SK-N-SH (cell line): ENCODE measurements at regions not wholly inside any gene's neighbourhood (a gene's known extent, or its start where the extent isn't known, plus 50 kb on each side); places are given as distances from the start of the nearest gene placed in this dataset.

Source experiments
- CTCF ChIA-PET: fragments of 300-600, 350-600 bp; formaldehyde crosslinking; extraction: SDS; loops from one replicate; lab custom pipeline; 2021; lab: Yijun Ruan, JAX
- POLR2A ChIA-PET: fragments of 350-600 bp; sonication (Branson Sonifier 250); formaldehyde crosslinking; extraction: SDS; loops from one replicate; lab custom pipeline; 2020; ENCODE audit warnings: antibody characterized with exemption, inconsistent platforms; lab: Yijun Ruan, JAX
- DNase-seq: peaks from one replicate; pipeline ENCODE4 v3.0.0; 2012
- H2AFZ ChIP-seq: fragments of 200-600 bp; sonication (generic); 2 replicates; pipeline ENCODE4 v1.8.1; 2016; ENCODE audit warnings: antibody characterized with exemption, mild to moderate bottlenecking, low read depth
- H3F3A ChIP-seq: fragments of 200-600 bp; sonication (generic); replicated peaks from 2 replicates; pipeline ENCODE3; 2016; ENCODE audit warnings: antibody characterized with exemption, mild to moderate bottlenecking; ENCODE audit not compliant: insufficient read depth
- H3K27ac ChIP-seq, 2 experiments: fragments of 200-500 bp in 1 of 2; fragments of 200-600 bp in 1 of 2; sonication (Bioruptor generic) in 1 of 2; sonication (generic), shearing (Covaris generic) in 1 of 2; 2 replicates each; pipeline versions ENCODE4 v1.5.1 to v1.6.1; 2014 to 2016; ENCODE audit warnings: low read depth in 2 of 2, inconsistent platforms in 1 of 2, low read length in 1 of 2, mild to moderate bottlenecking in 1 of 2, mixed read lengths in 1 of 2
- H3K27me3 ChIP-seq: fragments of 200-600 bp; sonication (generic), shearing (Covaris generic); 2 replicates; pipeline ENCODE4 v1.6.1; 2016; ENCODE audit warnings: mixed run types; ENCODE audit not compliant: insufficient read depth
- H3K36me3 ChIP-seq, 2 experiments: fragments of 200-500 bp in 1 of 2; fragments of 200-600 bp in 1 of 2; sonication (Bioruptor generic) in 1 of 2; sonication (generic) in 1 of 2; replicated peaks in 1 of 2; 2 replicates each; pipeline versions ENCODE3 to v1.5.1; 2014 to 2016; ENCODE audit warnings: low read length in 1 of 2, mild to moderate bottlenecking in 1 of 2; ENCODE audit not compliant: insufficient read depth in 2 of 2, control insufficient read depth in 1 of 2
- H3K4me1 ChIP-seq, 2 experiments: fragments of 200-500 bp in 1 of 2; fragments of 200-600 bp in 1 of 2; sonication (Bioruptor generic) in 1 of 2; sonication (generic), shearing (Covaris generic) in 1 of 2; 2 replicates each; pipeline versions ENCODE4 v1.5.1 to v1.6.1; 2014 to 2016; ENCODE audit warnings: low read depth in 1 of 2, low read length in 1 of 2, mixed run types in 1 of 2; ENCODE audit not compliant: insufficient read depth in 2 of 2, control insufficient read depth in 1 of 2
- H3K4me2 ChIP-seq: fragments of 200-600 bp; sonication (generic), shearing (Covaris generic); 2 replicates; pipeline ENCODE4 v1.6.1; 2017; ENCODE audit warnings: mixed run types
- H3K4me3 ChIP-seq, 2 experiments: fragments of 200-500 bp in 1 of 2; fragments of 200-600 bp in 1 of 2; sonication (Bioruptor generic) in 1 of 2; sonication (generic), shearing (Covaris generic) in 1 of 2; 2 replicates each; pipeline versions ENCODE4 v1.5.1 to v1.8.1; 2014 to 2016; ENCODE audit warnings: low read depth in 2 of 2, inconsistent platforms in 1 of 2, low read length in 1 of 2, mild to moderate bottlenecking in 1 of 2, mixed read lengths in 1 of 2, moderate library complexity in 1 of 2
- H3K79me2 ChIP-seq: fragments of 200-600 bp; sonication (generic); 2 replicates; pipeline ENCODE4 v1.8.1; 2017; ENCODE audit warnings: mild to moderate bottlenecking; ENCODE audit not compliant: insufficient read depth
- H3K9ac ChIP-seq: fragments of 200-600 bp; sonication (generic); 2 replicates; pipeline ENCODE4 v1.6.1; 2017; ENCODE audit warnings: mixed run types
- H3K9me2 ChIP-seq: fragments of 200-600 bp; sonication (generic); 2 replicates; pipeline ENCODE4 v1.6.1; 2017; ENCODE audit warnings: mixed run types
- H3K9me3 ChIP-seq: fragments of 200-600 bp; sonication (generic); 2 replicates; pipeline ENCODE4 v1.6.1; 2017; ENCODE audit warnings: mixed run types, mild to moderate bottlenecking, moderate library complexity
- H4K20me1 ChIP-seq: fragments of 200-600 bp; sonication (generic); 2 replicates; pipeline ENCODE4 v1.6.1; 2017; ENCODE audit warnings: mild to moderate bottlenecking, mixed run types; ENCODE audit not compliant: insufficient read depth
- CHD2 ChIP-seq: fragments of 150-350 bp; IDR thresholded peaks from 2 replicates; pipeline ENCODE4 v1.6.1; 2018; ENCODE audit warnings: low read length; ENCODE audit not compliant: partially characterized antibody
- CTCF ChIP-seq: fragments of 200-600 bp; sonication (generic); IDR thresholded peaks from 2 replicates; pipeline ENCODE4 v1.6.1; 2017; ENCODE audit warnings: antibody characterized with exemption, mild to moderate bottlenecking, moderate library complexity
- ELF1 ChIP-seq: IDR thresholded peaks from 2 replicates; pipeline ENCODE4 v1.4.0; 2012
- EP300 ChIP-seq, 2 experiments: IDR thresholded peaks; 2 replicates each; pipeline versions ENCODE4 v1.4.0 to v1.6.1; 2012; ENCODE audit warnings: borderline replicate concordance in 1 of 2, low read depth in 1 of 2, low read length in 1 of 2
- FOSL2 ChIP-seq: IDR thresholded peaks from 2 replicates; pipeline ENCODE4 v1.4.0; 2012; ENCODE audit warnings: low read depth, mild to moderate bottlenecking, moderate library complexity, borderline replicate concordance
- FOXM1 ChIP-seq: IDR thresholded peaks from 2 replicates; pipeline ENCODE4 v1.4.0; 2012; ENCODE audit warnings: low read depth, mild to moderate bottlenecking
- GABPA ChIP-seq: IDR thresholded peaks from 2 replicates; pipeline ENCODE4 v1.4.0; 2012; ENCODE audit warnings: low read depth, mild to moderate bottlenecking
- GATA2 ChIP-seq: sonication (generic); formaldehyde crosslinking; IDR thresholded peaks from 2 replicates; pipeline ENCODE4 v1.5.0; 2020; ENCODE audit warnings: mild to moderate bottlenecking, missing genetic modification reagents
- IRF3 ChIP-seq: fragments of 150-350 bp; IDR thresholded peaks from 2 replicates; pipeline ENCODE4 v1.6.1; 2016; ENCODE audit warnings: mild to moderate bottlenecking, low read depth, low read length
- MAX ChIP-seq: IDR thresholded peaks from 2 replicates; pipeline ENCODE4 v1.4.0; 2012; ENCODE audit warnings: low read depth
- MEF2A ChIP-seq: IDR thresholded peaks from 2 replicates; pipeline ENCODE4 v1.4.0; 2012; ENCODE audit warnings: low read depth, borderline replicate concordance
- MXI1 ChIP-seq: IDR thresholded peaks from 2 replicates; pipeline ENCODE4 v1.6.1; 2012; ENCODE audit warnings: mild to moderate bottlenecking, low read depth, low read length, improper control_type of control experiment
- NFIC ChIP-seq: IDR thresholded peaks from 2 replicates; pipeline ENCODE4 v1.4.0; 2012; ENCODE audit warnings: borderline replicate concordance
- NRF1 ChIP-seq: IDR thresholded peaks from 2 replicates; pipeline ENCODE4 v1.6.1; 2012; ENCODE audit warnings: low read depth, mild to moderate bottlenecking, low read length
- POLR2AphosphoS5 ChIP-seq: IDR thresholded peaks from 2 replicates; pipeline ENCODE4 v1.6.1; 2012; ENCODE audit warnings: low read depth, low read length
- RAD21 ChIP-seq: IDR thresholded peaks from 2 replicates; pipeline ENCODE4 v1.6.1; 2012; ENCODE audit warnings: mild to moderate bottlenecking, low read length
- RFX5 ChIP-seq: IDR thresholded peaks from 2 replicates; pipeline ENCODE4 v1.6.1; 2012; ENCODE audit warnings: mild to moderate bottlenecking, improper control_type of control experiment, low read length
- RXRA ChIP-seq: IDR thresholded peaks from 2 replicates; pipeline ENCODE4 v1.4.0; 2012; ENCODE audit warnings: low read depth, mild to moderate bottlenecking, borderline replicate concordance
- SIN3A ChIP-seq: IDR thresholded peaks from 2 replicates; pipeline ENCODE4 v1.6.1; 2012; ENCODE audit warnings: low read depth, mild to moderate bottlenecking, low read length, moderate library complexity, borderline replicate concordance
- SMC3 ChIP-seq: IDR thresholded peaks from 2 replicates; pipeline ENCODE4 v1.6.1; 2012; ENCODE audit warnings: low read depth, low read length, improper control_type of control experiment
- TAF1 ChIP-seq: IDR thresholded peaks from 2 replicates; pipeline ENCODE4 v1.6.1; 2012; ENCODE audit warnings: low read depth, mild to moderate bottlenecking, low read length, moderate library complexity, borderline replicate concordance
- TCF12 ChIP-seq: IDR thresholded peaks from 2 replicates; pipeline ENCODE4 v1.4.0; 2012
- TEAD4 ChIP-seq: IDR thresholded peaks from 2 replicates; pipeline ENCODE4 v1.4.0; 2012; ENCODE audit warnings: mild to moderate bottlenecking, borderline replicate concordance; ENCODE audit not compliant: insufficient read depth
- USF1 ChIP-seq: IDR thresholded peaks from 2 replicates; pipeline ENCODE4 v1.4.0; 2012; ENCODE audit warnings: low read depth, borderline replicate concordance
- USF2 ChIP-seq: fragments of 150-350 bp; IDR thresholded peaks from 2 replicates; pipeline ENCODE4 v1.6.1; 2017; ENCODE audit warnings: antibody characterized with exemption, low read length, low read depth, borderline replicate concordance
- YY1 ChIP-seq: IDR thresholded peaks from 2 replicates; pipeline ENCODE4 v1.4.0; 2012; ENCODE audit warnings: low read depth, mild to moderate bottlenecking
- ZBTB33 ChIP-seq: IDR thresholded peaks from 2 replicates; pipeline ENCODE4 v1.4.0; 2012; ENCODE audit warnings: low read depth, borderline replicate concordance
- WGBS: methylation state at CpG from one replicate; pipeline ENCODE4 v1.1.6; 2017; ENCODE audit warnings: low lambda C conversion rate; 5-methylcytosine and 5-hydroxymethylcytosine counted together

GRCh38 chr13:50410921-50411746 is 395.9 kb downstream of the KCNRG start:
- peak overlapping the region; percentile 65 for H2AFZ ChIP-seq
- no peak overlapping the region for H3K4me3 ChIP-seq
- TF ChIP-seq MAX = no peak; the same call in 1 of the 2 replicates
- TF ChIP-seq RFX5 = no peak
- TF ChIP-seq TCF12 = peak; percentile 68
- TF ChIP-seq FOSL2 = peak; percentile 88
- TF ChIP-seq ELF1 = no peak
- no peak for TF ChIP-seq IRF3
- TF ChIP-seq SMC3 = no peak
- TF ChIP-seq NRF1 = no peak
- TF ChIP-seq RAD21 = no peak
- TF ChIP-seq USF1 = no peak
- no peak for TF ChIP-seq USF2
- 0 out of 2 replicates have a peak, but pooled peaks have one; percentile 53 for TF ChIP-seq RXRA
- no peak for TF ChIP-seq ZBTB33
- TF ChIP-seq SIN3A = no peak
- TF ChIP-seq CTCF = no peak
- TF ChIP-seq GATA2 = no peak
- TF ChIP-seq TAF1 = no peak
- TF ChIP-seq TEAD4 = peak; percentile 62; the same call in 1 of the 2 replicates
- peak; percentile 73; the same call in 1 of the 2 replicates for TF ChIP-seq NFIC
- 0 out of 2 replicates have a peak, but pooled peaks have one; percentile 22 for TF ChIP-seq POLR2AphosphoS5
- no peak for TF ChIP-seq CHD2
- peak in 1 of 2 experiments; percentile 25; a peak in 1 of 4 replicates for TF ChIP-seq EP300 (IDR thresholded peaks at IDR 0.05; ENCODE audit: borderline replicate concordance in 1 of 2, low read depth in 1 of 2, low read length in 1 of 2)
- peak; percentile 55; the same call in 1 of the 2 replicates for TF ChIP-seq MEF2A
- no peak for TF ChIP-seq FOXM1
- no peak for TF ChIP-seq GABPA
- TF ChIP-seq YY1 = 0 out of 2 replicates have a peak, but pooled peaks have one; percentile 38
- TF ChIP-seq MXI1 = no peak

More at GRCh38 chr13:50410921-50411746, 395.9 kb downstream of the KCNRG start:
- Histone ChIP-seq H3K27ac (peak overlapping the region in 1 of 2 experiments; percentile 80; a peak in 2 of 4 replicates), H3F3A (peaks cover 20% of the 10 kb centered on the region), H3K9me3 (no peaks in the 10 kb centered on the region), H3K9me2 (no peaks in the 10 kb centered on the region), H3K36me3 (no peaks in the 10 kb centered on the region), H3K4me1 (peaks cover 0 to 15% of the 10 kb centered on the region in 2 experiments; a peak in 3 of 4 replicates), H3K79me2 (no peaks in the 10 kb centered on the region), H4K20me1 (no peaks in the 10 kb centered on the region), H3K27me3 (no peaks in the 10 kb centered on the region), H3K4me2 (peak overlapping the region; percentile 51), H3K9ac (peak overlapping the region; percentile 18; the same call in 1 of the 2 replicates)
- CTCF ChIA-PET = no interaction called here
- 18% methylated on average over 5 of the region's 5 CpGs for WGBS
- POLR2A ChIA-PET = no interaction called here
- no peak for DNase-seq
